ENCODE measurements at regions not wholly inside any gene's neighbourhood (a gene's known extent, or its start where the extent isn't known, plus 50 kb on each side); places are given as distances from the start of the nearest gene placed in this dataset.

DNA sequence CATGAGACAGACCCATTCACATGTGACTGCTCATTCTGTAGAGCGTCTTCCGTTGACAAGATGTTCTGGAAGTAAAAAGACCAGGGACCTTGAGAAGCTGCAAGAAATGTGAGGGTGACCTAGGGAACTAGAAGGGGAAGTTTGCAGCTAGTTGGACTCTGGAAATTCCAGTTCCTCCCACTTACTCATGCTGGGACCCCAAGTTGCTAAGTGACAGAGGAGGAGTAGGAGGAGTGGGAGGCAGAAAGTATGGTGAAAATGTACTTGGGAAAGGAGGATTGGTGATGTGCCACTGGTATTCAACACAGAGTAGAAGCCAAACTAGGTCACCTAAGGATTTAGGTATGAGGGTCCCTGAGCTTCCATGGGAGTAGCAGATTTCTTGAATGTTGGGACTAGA is 132.4 kb downstream of the KCNA5 start:
- TF ChIP-seq, protein P1, sequence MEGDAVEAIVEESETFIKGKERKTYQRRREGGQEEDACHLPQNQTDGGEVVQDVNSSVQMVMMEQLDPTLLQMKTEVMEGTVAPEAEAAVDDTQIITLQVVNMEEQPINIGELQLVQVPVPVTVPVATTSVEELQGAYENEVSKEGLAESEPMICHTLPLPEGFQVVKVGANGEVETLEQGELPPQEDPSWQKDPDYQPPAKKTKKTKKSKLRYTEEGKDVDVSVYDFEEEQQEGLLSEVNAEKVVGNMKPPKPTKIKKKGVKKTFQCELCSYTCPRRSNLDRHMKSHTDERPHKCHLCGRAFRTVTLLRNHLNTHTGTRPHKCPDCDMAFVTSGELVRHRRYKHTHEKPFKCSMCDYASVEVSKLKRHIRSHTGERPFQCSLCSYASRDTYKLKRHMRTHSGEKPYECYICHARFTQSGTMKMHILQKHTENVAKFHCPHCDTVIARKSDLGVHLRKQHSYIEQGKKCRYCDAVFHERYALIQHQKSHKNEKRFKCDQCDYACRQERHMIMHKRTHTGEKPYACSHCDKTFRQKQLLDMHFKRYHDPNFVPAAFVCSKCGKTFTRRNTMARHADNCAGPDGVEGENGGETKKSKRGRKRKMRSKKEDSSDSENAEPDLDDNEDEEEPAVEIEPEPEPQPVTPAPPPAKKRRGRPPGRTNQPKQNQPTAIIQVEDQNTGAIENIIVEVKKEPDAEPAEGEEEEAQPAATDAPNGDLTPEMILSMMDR (IDR thresholded peaks at IDR 0.05): no peak
- TF ChIP-seq ZFX (IDR thresholded peaks at IDR 0.05; ENCODE audit: borderline replicate concordance): no peak
